Prostate gland (tissue), 2 donors: ENCODE measurements at regions not wholly inside any gene's neighbourhood (a gene's known extent, or its start where the extent isn't known, plus 50 kb on each side); places are given as distances from the start of the nearest gene placed in this dataset.

Experiments
- POLR2A ChIP-seq: fragments of 450-650 bp; IDR thresholded peaks from one replicate; pipeline ENCODE4 v1.6.1; 2016; ENCODE audit warnings: antibody characterized with exemption, mild to moderate bottlenecking
- POLR2AphosphoS5 ChIP-seq: sonication (generic); formaldehyde crosslinking; IDR thresholded peaks from one replicate; pipeline ENCODE4 v1.6.1; 2017; ENCODE audit warnings: antibody characterized with exemption
- TF ChIP-seq, protein P1 (sequence below), 4 experiments: fragments of 200-600 bp in 2 of 4; fragments of 450-650 bp in 2 of 4; sonication (generic) in 2 of 4; IDR thresholded peaks; 1 replicate in 3 of 4; 2 replicates in 1 of 4; pipeline ENCODE4 v1.5.1; 2016 to 2019; ENCODE audit warnings: antibody characterized with exemption in 4 of 4, mild to moderate bottlenecking in 2 of 4, moderate library complexity in 2 of 4

DNA sequence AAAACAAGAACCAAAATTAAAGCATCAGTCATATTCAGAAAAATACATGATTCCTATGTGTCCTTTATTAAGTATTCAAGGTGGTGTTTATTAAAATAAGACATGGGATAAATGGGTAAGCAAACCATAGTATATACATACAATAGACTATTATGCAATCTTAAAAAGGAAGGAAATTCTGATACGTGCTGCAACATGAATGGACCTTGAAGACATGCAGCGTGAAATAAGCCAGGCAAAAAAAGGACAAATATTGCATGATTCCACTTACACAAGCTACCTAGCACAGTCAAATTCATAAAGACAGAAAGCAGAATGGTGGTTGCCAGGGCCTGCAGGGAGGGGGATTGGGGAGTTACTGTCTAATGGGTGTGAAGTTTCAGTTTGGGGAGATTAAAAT is 127.7 kb downstream of the DMAC1 start:
- TF ChIP-seq, protein P1, sequence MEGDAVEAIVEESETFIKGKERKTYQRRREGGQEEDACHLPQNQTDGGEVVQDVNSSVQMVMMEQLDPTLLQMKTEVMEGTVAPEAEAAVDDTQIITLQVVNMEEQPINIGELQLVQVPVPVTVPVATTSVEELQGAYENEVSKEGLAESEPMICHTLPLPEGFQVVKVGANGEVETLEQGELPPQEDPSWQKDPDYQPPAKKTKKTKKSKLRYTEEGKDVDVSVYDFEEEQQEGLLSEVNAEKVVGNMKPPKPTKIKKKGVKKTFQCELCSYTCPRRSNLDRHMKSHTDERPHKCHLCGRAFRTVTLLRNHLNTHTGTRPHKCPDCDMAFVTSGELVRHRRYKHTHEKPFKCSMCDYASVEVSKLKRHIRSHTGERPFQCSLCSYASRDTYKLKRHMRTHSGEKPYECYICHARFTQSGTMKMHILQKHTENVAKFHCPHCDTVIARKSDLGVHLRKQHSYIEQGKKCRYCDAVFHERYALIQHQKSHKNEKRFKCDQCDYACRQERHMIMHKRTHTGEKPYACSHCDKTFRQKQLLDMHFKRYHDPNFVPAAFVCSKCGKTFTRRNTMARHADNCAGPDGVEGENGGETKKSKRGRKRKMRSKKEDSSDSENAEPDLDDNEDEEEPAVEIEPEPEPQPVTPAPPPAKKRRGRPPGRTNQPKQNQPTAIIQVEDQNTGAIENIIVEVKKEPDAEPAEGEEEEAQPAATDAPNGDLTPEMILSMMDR (IDR thresholded peaks at IDR 0.05), result no peak
- no peak for TF ChIP-seq POLR2AphosphoS5
- no peak for TF ChIP-seq POLR2A
